ENCODE measurements at regions not wholly inside any gene's neighbourhood (a gene's known extent, or its start where the extent isn't known, plus 50 kb on each side); places are given as distances from the start of the nearest gene placed in this dataset.

DNA sequence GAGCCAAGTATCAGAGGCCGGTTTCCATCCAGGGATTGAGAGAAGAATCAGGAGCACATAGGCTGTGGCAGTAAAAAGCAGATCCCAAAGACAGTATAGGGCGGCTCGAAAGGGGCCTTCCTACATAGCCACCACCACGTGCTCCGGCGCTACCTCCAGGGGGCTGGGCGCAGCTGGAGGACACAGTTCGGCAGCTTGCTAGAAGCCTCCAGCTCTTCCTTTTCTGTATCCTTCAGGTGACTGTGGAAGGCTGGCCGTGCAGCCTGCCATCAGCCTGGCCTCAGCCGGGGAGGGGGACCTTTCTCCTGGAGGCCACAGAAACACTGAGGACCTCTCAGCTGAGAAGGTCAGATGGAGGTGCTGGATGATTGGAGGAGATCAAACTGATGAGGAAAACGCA is 183.6 kb upstream of the GLI2 start:
- Histone ChIP-seq H3K27me3 (ENCODE audit: insufficient read depth) (peaks cover 26% of the 10 kb centered on the region), H3K4me1 (ENCODE audit: insufficient read depth) (0 out of 2 replicates have a peak, but pooled peaks cover 6% of the 10 kb centered on the region), H2AFZ (no peak overlapping the region), H3K4me3 (no peak overlapping the region), H4K20me1 (replicated peaks; ENCODE audit: insufficient read depth) (no peaks in the 10 kb centered on the region), H3K27ac (ENCODE audit: low read depth) (no peak overlapping the region), H3F3A (replicated peaks; ENCODE audit: low read depth) (no peaks in the 10 kb centered on the region), H3K79me2 (replicated peaks; ENCODE audit: insufficient read depth) (no peaks in the 10 kb centered on the region), H3K36me3 (ENCODE audit: insufficient read depth) (no peaks in the 10 kb centered on the region), H3K9me2 (ENCODE audit: insufficient read depth) (no peaks in the 10 kb centered on the region), H3K4me2 (no peak overlapping the region)
- H3K27ac Mint-ChIP-seq = no peak overlapping the region
- peak; percentile 37 for ATAC-seq
- H3K9me3 Mint-ChIP-seq = no peaks in the 10 kb centered on the region
- no peaks in the 10 kb centered on the region for H3K36me3 Mint-ChIP-seq (ENCODE audit: low read depth)
- H3K4me3 Mint-ChIP-seq = no peak overlapping the region
- H3K4me1 Mint-ChIP-seq = peaks cover 3% of the 10 kb centered on the region
- DNase-seq (ENCODE audit: low spot score) = no peak
- peaks cover 24% of the 10 kb centered on the region for H3K27me3 Mint-ChIP-seq (ENCODE audit: insufficient read depth, low read depth, poor library complexity)
- no peak for TF ChIP-seq JUNB (IDR thresholded peaks at IDR 0.05; ENCODE audit: unreplicated experiment)
- TF ChIP-seq, protein P1, sequence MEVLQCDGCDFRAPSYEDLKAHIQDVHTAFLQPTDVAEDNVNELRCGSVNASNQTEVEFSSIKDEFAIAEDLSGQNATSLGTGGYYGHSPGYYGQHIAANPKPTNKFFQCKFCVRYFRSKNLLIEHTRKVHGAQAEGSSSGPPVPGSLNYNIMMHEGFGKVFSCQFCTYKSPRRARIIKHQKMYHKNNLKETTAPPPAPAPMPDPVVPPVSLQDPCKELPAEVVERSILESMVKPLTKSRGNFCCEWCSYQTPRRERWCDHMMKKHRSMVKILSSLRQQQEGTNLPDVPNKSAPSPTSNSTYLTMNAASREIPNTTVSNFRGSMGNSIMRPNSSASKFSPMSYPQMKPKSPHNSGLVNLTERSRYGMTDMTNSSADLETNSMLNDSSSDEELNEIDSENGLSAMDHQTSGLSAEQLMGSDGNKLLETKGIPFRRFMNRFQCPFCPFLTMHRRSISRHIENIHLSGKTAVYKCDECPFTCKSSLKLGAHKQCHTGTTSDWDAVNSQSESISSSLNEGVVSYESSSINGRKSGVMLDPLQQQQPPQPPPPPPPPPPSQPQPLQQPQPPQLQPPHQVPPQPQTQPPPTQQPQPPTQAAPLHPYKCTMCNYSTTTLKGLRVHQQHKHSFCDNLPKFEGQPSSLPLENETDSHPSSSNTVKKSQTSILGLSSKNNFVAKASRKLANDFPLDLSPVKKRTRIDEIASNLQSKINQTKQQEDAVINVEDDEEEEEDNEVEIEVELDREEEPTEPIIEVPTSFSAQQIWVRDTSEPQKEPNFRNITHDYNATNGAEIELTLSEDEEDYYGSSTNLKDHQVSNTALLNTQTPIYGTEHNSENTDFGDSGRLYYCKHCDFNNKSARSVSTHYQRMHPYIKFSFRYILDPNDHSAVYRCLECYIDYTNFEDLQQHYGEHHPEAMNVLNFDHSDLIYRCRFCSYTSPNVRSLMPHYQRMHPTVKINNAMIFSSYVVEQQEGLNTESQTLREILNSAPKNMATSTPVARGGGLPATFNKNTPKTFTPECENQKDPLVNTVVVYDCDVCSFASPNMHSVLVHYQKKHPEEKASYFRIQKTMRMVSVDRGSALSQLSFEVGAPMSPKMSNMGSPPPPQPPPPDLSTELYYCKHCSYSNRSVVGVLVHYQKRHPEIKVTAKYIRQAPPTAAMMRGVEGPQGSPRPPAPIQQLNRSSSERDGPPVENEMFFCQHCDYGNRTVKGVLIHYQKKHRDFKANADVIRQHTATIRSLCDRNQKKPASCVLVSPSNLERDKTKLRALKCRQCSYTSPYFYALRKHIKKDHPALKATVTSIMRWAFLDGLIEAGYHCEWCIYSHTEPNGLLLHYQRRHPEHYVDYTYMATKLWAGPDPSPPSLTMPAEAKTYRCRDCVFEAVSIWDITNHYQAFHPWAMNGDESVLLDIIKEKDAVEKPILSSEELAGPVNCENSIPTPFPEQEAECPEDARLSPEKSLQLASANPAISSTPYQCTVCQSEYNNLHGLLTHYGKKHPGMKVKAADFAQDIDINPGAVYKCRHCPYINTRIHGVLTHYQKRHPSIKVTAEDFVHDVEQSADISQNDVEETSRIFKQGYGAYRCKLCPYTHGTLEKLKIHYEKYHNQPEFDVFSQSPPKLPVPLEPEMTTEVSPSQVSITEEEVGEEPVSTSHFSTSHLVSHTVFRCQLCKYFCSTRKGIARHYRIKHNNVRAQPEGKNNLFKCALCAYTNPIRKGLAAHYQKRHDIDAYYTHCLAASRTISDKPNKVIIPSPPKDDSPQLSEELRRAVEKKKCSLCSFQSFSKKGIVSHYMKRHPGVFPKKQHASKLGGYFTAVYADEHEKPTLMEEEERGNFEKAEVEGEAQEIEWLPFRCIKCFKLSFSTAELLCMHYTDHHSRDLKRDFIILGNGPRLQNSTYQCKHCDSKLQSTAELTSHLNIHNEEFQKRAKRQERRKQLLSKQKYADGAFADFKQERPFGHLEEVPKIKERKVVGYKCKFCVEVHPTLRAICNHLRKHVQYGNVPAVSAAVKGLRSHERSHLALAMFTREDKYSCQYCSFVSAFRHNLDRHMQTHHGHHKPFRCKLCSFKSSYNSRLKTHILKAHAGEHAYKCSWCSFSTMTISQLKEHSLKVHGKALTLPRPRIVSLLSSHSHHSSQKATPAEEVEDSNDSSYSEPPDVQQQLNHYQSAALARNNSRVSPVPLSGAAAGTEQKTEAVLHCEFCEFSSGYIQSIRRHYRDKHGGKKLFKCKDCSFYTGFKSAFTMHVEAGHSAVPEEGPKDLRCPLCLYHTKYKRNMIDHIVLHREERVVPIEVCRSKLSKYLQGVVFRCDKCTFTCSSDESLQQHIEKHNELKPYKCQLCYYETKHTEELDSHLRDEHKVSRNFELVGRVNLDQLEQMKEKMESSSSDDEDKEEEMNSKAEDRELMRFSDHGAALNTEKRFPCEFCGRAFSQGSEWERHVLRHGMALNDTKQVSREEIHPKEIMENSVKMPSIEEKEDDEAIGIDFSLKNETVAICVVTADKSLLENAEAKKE (CRISPR knock-in tag; IDR thresholded peaks at IDR 0.05) = no peak
- TF ChIP-seq EZH2phosphoT487 (IDR thresholded peaks at IDR 0.05; ENCODE audit: unreplicated experiment) = no peak
- no peak for TF ChIP-seq POLR2AphosphoS5 (IDR thresholded peaks at IDR 0.05; ENCODE audit: low read depth)
- no peak for TF ChIP-seq STAT1 (IDR thresholded peaks at IDR 0.05; ENCODE audit: unreplicated experiment)
- TF ChIP-seq, protein P2, sequence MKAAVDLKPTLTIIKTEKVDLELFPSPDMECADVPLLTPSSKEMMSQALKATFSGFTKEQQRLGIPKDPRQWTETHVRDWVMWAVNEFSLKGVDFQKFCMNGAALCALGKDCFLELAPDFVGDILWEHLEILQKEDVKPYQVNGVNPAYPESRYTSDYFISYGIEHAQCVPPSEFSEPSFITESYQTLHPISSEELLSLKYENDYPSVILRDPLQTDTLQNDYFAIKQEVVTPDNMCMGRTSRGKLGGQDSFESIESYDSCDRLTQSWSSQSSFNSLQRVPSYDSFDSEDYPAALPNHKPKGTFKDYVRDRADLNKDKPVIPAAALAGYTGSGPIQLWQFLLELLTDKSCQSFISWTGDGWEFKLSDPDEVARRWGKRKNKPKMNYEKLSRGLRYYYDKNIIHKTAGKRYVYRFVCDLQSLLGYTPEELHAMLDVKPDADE (IDR thresholded peaks at IDR 0.05) = no peak
- no peak for TF ChIP-seq EZH2 (IDR thresholded peaks at IDR 0.05; ENCODE audit: low read depth, unreplicated experiment)
- no peak for TF ChIP-seq ZNF114 (CRISPR knock-in tag; IDR thresholded peaks at IDR 0.05)
- TF ChIP-seq, protein P3, sequence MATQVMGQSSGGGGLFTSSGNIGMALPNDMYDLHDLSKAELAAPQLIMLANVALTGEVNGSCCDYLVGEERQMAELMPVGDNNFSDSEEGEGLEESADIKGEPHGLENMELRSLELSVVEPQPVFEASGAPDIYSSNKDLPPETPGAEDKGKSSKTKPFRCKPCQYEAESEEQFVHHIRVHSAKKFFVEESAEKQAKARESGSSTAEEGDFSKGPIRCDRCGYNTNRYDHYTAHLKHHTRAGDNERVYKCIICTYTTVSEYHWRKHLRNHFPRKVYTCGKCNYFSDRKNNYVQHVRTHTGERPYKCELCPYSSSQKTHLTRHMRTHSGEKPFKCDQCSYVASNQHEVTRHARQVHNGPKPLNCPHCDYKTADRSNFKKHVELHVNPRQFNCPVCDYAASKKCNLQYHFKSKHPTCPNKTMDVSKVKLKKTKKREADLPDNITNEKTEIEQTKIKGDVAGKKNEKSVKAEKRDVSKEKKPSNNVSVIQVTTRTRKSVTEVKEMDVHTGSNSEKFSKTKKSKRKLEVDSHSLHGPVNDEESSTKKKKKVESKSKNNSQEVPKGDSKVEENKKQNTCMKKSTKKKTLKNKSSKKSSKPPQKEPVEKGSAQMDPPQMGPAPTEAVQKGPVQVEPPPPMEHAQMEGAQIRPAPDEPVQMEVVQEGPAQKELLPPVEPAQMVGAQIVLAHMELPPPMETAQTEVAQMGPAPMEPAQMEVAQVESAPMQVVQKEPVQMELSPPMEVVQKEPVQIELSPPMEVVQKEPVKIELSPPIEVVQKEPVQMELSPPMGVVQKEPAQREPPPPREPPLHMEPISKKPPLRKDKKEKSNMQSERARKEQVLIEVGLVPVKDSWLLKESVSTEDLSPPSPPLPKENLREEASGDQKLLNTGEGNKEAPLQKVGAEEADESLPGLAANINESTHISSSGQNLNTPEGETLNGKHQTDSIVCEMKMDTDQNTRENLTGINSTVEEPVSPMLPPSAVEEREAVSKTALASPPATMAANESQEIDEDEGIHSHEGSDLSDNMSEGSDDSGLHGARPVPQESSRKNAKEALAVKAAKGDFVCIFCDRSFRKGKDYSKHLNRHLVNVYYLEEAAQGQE (IDR thresholded peaks at IDR 0.05; ENCODE audit: unreplicated experiment) = no peak
- TF ChIP-seq CREB1 (CRISPR knock-in tag; IDR thresholded peaks at IDR 0.05; ENCODE audit: low read depth) = no peak
- TF ChIP-seq, protein P4, sequence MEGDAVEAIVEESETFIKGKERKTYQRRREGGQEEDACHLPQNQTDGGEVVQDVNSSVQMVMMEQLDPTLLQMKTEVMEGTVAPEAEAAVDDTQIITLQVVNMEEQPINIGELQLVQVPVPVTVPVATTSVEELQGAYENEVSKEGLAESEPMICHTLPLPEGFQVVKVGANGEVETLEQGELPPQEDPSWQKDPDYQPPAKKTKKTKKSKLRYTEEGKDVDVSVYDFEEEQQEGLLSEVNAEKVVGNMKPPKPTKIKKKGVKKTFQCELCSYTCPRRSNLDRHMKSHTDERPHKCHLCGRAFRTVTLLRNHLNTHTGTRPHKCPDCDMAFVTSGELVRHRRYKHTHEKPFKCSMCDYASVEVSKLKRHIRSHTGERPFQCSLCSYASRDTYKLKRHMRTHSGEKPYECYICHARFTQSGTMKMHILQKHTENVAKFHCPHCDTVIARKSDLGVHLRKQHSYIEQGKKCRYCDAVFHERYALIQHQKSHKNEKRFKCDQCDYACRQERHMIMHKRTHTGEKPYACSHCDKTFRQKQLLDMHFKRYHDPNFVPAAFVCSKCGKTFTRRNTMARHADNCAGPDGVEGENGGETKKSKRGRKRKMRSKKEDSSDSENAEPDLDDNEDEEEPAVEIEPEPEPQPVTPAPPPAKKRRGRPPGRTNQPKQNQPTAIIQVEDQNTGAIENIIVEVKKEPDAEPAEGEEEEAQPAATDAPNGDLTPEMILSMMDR (conservative IDR thresholded peaks at IDR 0.05; ENCODE audit: low read depth in 2 of 2) = no peak
- no peak for TF ChIP-seq ZNF331 (CRISPR knock-in tag; IDR thresholded peaks at IDR 0.05; ENCODE audit: low read depth)
